Renal pelvis (tissue), 1 donor: ENCODE measurements at regions not wholly inside any gene's neighbourhood (a gene's known extent, or its start where the extent isn't known, plus 50 kb on each side); places are given as distances from the start of the nearest gene placed in this dataset.

Experiments used
- DNase-seq: peaks from one replicate; pipeline ENCODE4 v3.0.0-alpha.2; 2013

DNA sequence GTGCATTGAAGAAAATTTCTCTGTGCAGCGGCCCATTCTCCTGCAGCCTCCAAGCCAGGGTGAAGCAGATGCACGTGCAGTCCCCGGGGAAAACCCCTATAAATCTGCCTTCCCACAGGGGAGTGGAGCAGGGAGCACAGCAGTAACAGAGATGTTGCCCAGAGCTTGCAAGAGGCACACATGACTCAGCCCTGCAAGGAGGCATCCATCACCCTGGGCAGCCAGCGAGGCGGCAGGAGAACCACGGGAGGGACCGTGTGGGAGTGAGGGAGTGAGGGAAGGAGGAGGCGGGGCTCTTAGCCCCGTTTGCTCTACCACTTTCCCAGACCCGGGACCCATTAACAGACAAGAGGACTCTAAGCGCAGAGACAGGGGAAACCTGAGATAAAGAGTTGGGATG, 96.2 kb upstream of the ARAP3 start:
- peak; percentile 75 for DNase-seq

DNA sequence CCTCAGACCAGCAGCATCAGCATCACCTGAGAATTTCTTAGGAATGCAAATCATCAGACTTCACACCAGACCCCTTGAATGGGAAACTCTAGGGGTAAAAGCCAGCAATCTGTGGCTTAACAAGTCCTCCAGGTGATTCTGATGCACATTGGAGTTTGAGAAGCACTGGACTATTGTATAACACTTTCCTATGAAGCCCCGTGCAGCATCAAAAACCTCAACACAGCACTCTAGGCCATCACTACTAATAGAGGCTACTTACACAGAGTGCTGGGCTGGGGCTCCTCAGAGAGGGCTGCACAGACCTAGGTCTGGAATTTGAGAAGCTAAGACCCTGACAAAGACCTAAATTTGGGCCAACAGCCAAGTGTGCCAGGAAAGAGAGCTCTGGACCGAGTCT, 95.7 kb upstream of the ARAP3 start:
- DNase-seq = no peak

DNA sequence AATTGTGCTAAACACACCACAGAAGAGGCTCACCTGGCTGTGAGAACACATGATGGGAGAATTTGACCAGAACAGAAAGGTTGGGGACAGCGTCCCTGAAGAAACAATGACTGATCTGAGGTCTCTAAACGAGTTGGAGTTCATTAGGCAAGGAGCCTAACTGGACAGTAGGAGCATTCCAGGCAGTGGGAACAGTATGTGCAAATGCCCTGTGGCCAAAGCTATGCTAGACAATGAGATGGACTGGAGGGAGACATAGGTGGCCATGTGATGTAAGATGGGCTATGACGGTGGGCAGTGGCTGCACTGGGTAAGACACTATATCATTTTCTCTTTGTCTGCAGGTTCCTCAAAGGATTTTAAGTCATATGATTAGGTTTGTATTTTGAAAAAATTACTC, 95.1 kb upstream of the ARAP3 start:
- DNase-seq = no peak

DNA sequence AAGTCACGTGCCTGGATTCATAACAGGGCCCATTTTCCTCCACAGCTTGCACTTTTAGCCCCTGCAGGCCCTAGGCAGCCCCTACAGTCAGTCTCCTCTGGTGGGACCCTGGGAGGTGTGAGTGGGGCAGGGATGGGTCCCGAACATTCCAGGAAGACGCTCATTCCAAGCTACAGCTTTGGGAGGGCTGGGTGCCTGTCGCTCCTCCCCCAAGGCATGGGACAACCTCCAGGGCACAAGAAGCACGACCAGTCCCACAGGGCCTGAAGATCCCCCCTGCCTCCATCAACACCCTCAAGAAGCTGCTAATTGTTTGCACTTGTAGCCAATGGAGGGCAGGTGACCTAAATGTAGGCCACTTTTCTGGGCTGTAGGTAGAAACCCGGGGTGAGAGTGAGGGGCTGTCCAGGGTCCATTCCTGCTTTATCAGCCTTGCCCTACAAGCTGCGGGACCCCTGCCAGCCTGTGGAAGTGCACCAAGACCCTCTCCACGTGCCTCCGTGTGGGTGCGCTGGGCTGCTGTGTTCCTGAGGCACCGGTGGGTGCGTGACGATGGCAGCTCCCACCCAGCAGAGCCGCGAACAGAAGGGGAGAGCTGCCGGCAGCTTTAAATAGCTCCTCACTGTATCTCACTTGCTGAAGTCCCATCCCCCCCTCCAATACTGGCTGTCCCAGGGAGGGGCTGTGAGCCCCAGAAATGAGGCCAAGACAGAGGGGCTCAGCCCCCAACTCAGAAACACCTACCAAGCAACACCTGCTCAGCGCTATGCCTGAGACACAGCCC, 91.9 kb upstream of the ARAP3 start:
- DNase-seq = no peak

DNA sequence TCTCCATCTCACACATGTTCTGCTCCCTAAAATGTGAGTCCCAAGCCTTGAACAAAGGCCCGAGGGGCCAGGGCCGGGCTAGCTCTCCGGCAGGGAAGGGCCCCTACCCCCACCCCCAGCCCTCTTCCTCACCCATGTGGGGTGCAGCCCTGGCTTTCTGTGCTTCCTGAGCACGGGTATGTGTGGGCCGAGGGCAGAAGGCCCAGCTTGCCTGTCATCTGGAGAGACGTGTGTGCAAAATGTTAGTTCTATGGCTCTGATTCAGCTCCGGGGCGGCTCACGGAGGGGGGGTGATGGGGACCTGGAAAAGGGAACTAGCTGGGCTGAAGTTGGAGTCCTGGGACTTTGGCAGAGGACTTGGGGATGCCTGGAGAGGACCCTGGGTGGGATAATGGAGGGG, 90.3 kb upstream of the ARAP3 start:
- no peak for DNase-seq

DNA sequence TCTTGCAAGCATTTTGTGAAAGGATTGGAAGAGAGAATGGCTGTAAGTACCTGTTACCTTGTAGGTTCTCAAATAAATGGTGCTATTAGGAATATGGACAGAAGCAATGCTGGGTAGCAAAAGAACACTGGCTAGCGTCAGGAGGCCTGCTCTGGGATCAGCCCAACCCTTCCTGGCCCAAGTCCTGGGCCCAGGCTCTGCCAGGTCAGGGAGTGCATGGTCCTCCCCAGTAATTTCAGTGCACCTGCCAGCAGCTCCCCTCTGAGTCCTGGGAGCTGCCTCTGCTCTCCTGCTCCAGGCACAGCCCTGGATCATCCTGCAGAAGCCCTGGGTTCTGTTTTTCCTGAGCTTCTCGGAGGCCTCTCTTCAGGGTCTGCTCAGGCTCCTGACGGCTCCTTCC, 89.5 kb upstream of the ARAP3 start:
- DNase-seq = no peak

DNA sequence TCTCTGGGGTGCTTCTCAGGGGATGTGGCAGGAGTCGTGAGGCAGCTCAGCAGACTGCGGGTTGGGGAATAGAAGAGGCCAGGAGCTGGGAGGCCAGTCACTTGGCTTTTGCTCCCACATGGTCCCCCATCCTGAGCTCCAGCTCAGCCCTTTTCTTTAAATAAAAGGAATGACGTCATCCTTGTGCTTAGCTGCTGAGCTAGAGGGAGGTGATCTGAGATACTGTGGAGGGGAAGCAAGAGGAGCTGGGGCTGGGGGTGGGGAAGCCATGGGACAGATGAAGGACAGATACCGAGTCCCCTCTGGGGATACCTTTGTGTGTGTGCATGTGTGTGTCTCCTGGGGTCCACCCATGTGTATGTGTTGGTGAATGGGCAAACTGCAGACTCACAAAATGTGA, 89.0 kb upstream of the ARAP3 start:
- no peak for DNase-seq

DNA sequence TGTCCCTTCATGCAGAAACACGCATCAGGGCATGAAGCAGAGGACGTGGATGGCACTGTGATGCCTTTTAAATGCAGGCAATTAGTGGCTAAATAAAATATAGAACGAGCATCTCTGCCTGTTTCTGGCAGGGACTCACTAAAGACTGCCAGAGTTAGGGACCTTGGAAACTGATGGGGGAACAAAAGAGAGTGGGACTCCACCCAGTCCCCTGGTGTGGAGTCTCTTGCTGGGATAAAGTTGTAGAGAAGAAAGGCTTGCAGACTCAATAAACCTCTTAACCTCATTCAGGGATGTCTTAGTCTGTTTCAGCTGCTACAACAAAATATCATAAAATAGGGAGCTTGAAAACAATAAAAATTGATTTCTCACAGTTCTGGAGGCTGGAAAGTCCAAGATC, 87.6 kb upstream of the ARAP3 start:
- no peak for DNase-seq

DNA sequence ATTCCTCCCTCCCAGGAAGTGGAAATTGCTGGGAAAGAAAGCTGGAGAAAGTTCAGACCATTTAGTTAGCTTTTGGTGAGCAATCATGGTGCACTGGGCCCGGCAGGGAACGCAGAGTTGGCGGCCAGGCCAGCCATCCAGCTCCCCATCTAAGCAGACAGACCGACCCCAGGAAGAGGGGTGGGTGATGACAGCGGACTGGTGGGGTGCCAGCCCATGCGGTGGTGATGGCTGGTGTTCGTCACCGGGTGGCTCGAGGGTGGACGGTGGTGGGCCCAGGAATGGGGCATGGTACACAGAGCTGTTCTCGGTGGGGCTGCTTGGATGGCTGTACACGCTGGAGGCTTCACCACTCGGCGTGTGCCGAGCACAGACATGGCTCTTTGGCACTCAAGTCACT, 85.6 kb upstream of the ARAP3 start:
- DNase-seq = no peak

DNA sequence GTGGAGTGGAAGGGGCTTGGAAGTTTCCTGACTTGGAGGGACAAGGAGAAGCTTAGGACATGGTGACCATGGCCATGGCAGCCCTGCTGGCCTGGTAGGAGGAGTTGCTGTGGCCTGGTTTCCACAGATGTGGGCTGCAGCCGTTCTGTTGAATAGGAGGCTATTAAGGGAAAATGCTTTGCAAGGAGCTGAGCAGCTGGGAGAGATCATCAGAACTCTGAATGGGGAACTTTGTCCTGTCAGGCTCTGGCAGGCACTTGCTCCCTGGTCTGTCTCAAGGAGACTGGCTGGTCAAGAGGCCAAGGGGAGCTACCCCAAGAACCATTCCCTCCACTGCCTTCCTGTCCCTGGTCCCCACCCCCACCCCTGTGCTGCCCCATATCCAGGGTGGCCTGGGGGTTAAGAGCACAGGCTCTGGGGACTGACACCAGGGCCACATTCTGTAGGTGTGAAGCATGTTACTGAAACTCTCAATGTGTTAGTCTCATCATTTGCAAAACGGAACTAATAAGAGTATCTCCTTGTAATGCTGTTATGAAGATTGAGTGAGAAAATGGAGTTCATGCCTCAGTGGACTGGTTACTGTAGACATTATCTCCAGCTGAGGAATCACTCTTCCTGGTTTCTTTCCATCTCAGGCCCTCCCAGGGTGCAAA, 84.0 kb upstream of the ARAP3 start:
- DNase-seq = peak; percentile 48

DNA sequence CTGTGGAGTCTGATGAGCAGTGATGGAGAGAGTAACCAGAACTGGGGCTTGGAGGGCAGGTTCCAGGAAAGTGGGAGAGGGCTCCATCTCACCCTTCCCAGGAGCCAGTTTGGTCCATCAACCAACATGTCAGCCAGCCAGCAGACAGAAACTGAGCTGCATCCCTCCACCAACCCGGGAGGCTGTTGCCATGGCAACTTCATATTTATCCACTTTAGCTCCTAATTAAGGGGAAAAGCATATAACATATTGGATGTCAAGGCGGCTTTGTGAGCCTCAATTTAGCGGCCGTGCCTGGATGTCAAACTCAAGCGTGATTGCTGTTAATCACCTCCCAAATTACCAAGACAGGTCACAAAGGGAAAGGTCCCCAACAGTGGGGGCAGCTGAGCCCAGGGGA, 81.5 kb upstream of the ARAP3 start:
- no peak for DNase-seq

DNA sequence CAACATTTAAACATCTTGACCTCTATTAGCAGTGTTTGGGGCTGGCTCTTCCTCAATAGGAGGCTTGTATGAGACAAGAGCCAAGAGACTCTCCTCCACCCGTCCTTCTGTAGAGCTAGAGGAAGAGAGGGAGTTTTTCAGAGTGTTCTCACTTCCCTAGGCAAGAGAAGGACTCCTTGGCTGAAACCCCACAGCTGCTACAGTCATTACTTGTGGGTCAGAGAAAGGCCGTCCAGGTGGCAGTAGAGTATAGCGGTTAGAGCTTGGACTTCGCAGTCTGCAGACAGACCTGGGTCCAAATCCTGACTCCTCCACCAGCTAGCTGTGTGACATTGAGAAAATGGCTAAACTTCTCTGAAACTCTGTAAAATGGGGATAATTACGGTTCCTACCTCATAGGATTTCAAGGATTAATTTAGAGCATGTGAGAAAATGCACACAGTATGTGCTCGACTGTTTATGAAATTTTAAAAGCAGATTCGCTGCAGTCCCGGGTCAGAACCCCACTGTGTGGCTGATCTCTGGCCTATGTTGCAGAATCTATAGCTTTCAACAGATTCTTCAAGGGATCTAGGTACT, 80.8 kb upstream of the ARAP3 start:
- DNase-seq = no peak

DNA sequence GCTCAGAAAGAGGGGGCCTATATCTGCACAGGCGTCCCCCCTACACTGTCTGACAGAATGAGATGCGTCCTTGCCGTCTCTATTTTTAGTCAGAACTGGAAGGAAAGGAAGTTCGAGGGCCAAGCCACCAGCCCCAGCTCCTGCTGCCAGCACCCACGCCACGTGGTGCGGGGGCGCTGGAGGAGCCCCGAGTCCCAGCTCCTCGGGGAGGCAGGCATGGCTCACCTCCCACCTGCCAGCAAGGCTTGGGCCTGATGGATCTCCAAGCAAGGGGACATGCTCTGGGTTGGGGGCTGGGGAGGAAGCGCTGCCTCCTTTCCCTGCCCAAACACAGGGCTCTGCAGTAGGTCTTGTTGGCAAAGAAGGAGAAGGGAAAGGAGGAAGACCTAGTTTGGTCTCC, 80.3 kb upstream of the ARAP3 start:
- DNase-seq = no peak

DNA sequence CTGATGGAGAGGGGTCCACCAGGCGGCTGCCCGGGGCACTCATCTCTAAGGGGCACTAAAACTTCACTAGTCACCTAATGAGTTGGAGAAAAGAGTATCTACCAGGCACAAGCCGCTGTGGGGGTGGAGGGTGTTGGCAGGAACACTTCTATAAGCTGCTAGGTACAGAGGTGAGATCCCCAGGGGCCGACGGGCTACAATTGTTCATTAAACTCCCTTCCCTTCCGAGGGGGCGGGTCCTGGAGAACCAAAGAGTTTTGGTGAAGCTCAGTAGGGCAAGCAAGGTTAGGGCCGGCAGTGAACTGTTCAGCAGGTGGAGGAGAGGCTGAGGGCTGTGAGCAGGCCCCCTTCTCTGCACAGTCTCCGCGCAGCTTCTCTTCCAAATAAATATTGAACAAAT, 78.7 kb upstream of the ARAP3 start:
- DNase-seq = no peak

DNA sequence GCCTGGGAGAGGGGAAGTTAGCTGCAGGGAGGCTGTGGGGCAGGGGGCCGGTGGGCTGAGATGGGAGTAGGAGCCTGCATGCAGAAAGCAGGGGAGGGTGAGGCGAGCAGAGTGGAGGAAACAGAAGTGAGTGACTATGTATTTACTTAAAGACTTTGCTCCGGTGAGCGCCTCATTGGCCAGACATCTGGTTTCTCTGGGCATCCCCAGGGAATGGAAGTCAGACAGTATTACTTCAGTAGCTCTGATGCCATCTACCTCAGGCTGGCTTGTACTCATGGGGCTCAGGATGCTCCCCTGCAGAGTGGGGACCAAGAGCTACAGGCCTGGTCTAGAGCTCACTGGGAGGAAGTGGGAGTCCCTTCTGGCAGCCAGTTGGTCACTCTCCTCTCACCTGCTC, 78.2 kb upstream of the ARAP3 start:
- no peak for DNase-seq

DNA sequence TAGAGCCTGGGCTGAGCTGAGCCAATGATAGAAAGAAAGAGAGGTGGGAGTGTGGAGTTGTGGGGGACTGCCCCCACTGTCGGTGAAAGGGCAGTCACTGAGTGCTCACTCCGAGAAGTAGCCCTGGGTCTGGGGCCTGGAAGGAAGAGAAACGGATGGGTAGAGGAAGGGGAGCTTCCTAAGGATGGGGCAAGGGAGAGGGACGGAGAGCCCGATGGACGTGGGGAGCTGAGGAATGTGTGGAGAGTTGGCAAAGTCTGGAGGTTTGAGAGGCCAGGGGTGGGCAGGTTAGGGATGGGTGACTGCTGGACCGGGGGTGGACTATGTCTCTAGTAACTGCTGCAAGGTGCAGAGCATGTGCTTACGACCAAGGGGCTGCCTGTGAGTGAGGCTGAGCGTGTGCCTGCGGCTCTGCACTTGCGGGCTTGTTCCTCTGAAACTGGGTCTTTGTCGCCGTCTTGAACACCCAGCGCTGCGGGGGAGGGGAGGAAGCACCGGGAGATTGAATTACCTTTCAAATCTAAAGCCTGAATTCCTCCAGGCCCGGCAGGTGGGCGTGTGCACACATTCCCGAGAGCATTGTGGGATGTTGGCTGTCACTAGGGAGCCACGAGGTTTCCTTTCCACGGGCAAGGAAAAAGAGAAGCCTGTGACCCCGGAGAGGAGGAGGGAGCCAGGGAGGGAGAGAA, 76.4 kb upstream of the ARAP3 start:
- peak; percentile 85 for DNase-seq

DNA sequence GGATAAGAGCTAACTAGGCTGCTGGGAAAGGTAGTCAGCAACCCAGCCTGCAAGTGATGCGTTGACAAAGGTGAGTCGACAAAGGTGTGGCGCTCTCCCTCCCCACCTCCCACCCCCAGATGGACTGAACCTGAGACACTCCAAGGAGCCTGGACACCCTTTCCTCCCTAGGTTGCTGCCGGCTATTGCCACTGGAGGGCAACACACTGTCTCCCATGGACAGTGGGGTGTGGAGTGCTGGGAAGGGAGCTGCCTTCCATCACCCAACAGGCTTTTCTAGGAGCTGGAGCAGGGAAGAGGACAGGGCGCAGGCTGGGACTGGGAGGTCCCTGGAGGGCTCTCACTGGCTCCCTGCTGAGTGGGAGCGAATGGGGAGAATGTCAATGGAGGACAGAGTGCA, 75.4 kb upstream of the ARAP3 start:
- no peak for DNase-seq

DNA sequence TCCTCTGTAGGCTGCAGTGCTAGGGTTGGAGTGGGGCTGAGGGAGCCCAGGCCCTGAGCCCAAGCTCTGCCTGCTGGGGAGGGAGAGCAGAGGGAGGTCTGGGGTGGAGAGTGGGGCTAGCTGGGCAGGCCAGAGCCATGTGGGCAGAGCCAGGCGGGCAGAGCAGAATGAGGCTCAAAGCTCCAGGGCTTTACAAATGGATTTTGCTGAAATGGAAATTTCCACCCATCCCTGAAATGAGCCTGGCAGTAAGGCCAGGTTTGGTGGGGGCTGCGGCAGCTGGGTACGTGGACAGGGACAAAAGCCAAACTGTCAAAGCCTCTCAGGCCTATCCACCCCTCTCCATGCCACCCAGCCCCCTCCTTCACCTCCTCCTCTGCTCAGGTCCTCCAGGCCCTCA, 74.2 kb upstream of the ARAP3 start:
- DNase-seq = no peak

DNA sequence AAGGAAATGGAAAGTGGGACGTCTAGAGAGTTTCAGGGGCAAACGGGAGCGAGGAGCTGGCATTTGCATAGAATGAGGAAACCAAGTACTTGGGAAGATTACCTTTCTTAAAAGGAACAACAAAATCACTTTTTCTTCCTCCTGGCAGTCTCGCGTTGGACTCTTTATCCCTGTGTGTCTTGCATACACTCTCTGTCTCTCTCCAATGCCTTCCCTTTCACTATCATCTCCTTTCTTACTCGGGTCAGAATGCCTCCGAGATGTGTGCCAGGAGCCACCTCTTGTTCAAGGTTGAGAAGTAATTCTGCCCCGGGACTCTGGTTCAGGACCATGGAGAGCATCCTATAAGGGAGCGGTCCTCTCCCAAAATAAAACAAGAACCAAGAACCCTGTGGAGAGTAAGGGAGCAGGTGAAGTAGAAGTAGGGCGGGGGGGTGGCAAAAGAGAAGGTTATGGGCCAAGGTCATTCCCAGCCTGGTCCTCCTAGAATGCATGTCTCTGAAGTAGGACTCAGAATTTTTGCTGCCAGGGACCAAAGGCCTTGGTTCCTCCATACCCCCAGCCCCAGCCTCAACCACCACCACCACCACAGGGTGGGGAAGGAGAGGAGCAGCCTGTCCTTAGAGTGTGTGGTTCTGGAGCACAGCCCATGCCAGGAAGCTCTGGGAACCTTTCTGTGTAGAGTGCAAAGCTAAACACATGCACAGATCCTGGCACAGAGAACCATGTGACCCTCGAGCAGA, 72.1 kb upstream of the ARAP3 start:
- DNase-seq = peak; percentile 77

DNA sequence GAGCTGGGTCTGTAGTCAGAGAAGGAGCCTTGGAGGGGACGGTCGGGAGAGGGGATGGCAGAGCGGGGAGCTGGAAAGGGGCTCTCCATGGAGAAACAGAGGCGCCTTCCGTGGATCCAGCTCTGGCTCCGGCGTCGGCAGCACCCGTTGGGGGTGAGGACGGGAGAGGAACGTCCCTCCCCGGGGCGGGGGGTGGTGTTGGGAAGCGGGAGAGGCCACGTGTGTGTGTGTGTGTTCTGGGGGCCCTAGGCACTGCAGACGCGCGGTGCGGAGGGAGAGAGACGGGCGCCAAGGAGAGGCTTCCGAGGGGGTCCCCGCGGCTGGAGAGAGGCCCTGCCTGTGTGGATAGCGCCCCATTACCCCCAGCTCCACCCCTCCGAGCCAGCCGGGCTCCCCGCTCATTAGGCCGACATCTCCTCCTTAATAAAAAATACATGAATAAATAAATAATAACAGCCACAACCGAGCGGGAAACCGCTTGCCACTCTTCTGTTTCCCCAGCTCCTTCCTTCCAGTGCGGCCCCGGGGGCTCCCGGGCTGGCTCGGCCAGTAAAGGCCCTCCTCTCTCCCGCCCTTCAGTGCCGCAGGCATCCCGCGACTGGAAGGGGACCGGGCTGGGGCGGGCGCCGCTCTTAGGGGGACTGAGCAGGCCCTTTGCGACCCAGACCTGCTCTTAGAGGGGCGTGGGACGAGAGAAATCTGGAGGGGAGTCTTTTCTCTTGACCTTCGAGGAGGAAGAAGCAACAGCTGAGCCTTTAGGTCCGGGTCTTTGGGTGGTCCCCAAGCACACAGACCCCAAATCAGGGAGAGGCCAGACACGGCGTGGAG, 71.3 kb upstream of the ARAP3 start:
- DNase-seq = no peak
